ENCODE measurements at regions not wholly inside any gene's neighbourhood (a gene's known extent, or its start where the extent isn't known, plus 50 kb on each side); places are given as distances from the start of the nearest gene placed in this dataset.

DNA sequence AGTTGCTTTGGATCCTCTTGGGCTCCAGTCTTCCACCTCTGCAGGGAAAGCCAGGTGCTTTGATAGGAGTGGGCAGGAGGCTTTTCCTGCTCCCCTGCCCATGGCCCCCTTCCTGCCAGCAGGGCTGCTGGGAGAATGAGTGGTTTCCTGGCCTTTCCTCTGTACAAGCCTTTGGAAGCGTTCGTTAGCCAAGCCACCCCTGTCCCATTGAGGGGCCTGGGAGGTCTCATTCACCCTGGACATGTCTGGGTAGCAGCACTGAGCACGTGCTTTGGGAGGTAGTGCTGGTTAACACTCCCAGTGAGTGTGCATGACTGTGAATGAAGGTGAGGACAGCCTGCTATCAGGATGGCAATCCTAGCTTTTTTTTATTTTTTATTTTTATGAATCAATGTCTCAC lies 118.5 kb upstream of the CACNA1E start:
- Histone ChIP-seq H3K27ac (ENCODE audit: extremely low read length, insufficient read depth, low read length) (no peak overlapping the region), H3K9ac (ENCODE audit: insufficient read depth, low read depth, low read length) (no peak overlapping the region), H3K4me3 (replicated peaks in 1 of 3; ENCODE audit: insufficient read depth in 1 of 3, low read depth in 2 of 3, low read length in 3 of 3) (no peak overlapping the region), H3K9me3 (ENCODE audit: low read length) (no peaks in the 10 kb centered on the region), H3K79me2 (ENCODE audit: insufficient read depth, low read length) (no peaks in the 10 kb centered on the region), H3K27me3 (ENCODE audit: control insufficient read depth in 1 of 2, insufficient read depth in 2 of 2, low read length in 2 of 2) (peaks cover 1 to 9% of the 10 kb centered on the region in 2 experiments; a peak in 2 of 5 replicates), H3K4me2 (ENCODE audit: low read depth, low read length) (no peak overlapping the region), H3K36me3 (replicated peaks in 1 of 2; ENCODE audit: control insufficient read depth in 1 of 2, insufficient read depth in 2 of 2, low read length in 2 of 2) (no peaks in the 10 kb centered on the region), H3K4me1 (ENCODE audit: insufficient read depth, low read length) (no peaks in the 10 kb centered on the region), H4K20me1 (ENCODE audit: insufficient read depth, low read length) (no peaks in the 10 kb centered on the region), H2AFZ (ENCODE audit: low read length) (no peak overlapping the region)
- intact Hi-C loops (cut with micrococcal nuclease; ENCODE audit: unreplicated experiment) (no loop called here), in situ Hi-C loops (cut with HindIII; ENCODE audit: extremely low pct_ligation_motif_present, low pct_unique_long_range_greater_than_20kb) (no loop called here)
- no peak for DNase-seq (ENCODE audit: low spot score)
- TF ChIP-seq ZNF549 (CRISPR knock-in tag; IDR thresholded peaks at IDR 0.05) = no peak
- no peak for TF ChIP-seq ZBTB7A (CRISPR knock-in tag; IDR thresholded peaks at IDR 0.05)
- FAIRE-seq = no peak
- ATAC-seq = no peak
- 0% methylated on average over 1 of the region's 3 CpGs for WGBS (ENCODE audit: low lambda C conversion rate)
- BruUV-seq (replicated peaks) = no TSS peak
- POLR2A ChIA-PET = no interaction called here
- CTCF ChIA-PET (ENCODE audit: low intra/inter-chr PET ratio, low total read pairs) = no interaction called here

DNA sequence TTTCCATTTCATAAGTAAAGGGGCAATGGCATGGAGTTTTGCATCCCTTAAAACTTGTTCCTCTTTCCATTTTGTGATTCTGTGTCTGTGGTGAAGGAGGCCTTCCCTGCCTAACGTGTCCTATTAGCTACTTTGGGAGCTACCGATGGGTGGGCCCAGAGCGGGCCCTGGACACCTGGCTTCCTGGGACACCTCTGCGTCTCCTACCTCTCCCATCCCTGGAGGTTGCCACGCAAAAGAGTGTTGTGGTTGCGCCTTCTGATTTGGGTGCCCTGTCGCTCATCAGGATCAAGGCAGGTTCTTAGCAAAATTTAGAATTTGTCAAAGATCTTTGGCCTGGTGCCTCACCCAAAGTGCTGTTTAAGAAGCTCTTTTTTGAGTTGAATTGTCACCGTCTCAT lies 116.4 kb upstream of the CACNA1E start:
- in situ Hi-C loops (cut with HindIII; ENCODE audit: extremely low pct_ligation_motif_present, low pct_unique_long_range_greater_than_20kb) (no loop called here), intact Hi-C loops (cut with micrococcal nuclease; ENCODE audit: unreplicated experiment) (no loop called here)
- peaks cover 1 to 7% of the 10 kb centered on the region in 2 experiments; a peak in 1 of 5 replicates for H3K27me3 ChIP-seq (ENCODE audit: control insufficient read depth in 1 of 2, insufficient read depth in 2 of 2, low read length in 2 of 2)
- H3K4me3 ChIP-seq (replicated peaks in 1 of 3; ENCODE audit: insufficient read depth in 1 of 3, low read depth in 2 of 3, low read length in 3 of 3) = no peak overlapping the region
- no peaks in the 10 kb centered on the region for H3K36me3 ChIP-seq (replicated peaks in 1 of 2; ENCODE audit: control insufficient read depth in 1 of 2, insufficient read depth in 2 of 2, low read length in 2 of 2)
- no peaks in the 10 kb centered on the region for H3K9me3 ChIP-seq (ENCODE audit: low read length)
- H3K79me2 ChIP-seq (ENCODE audit: insufficient read depth, low read length) = no peaks in the 10 kb centered on the region
- DNase-seq (ENCODE audit: low spot score) (no peak), ATAC-seq (no peak), FAIRE-seq (no peak)
- H3K9ac ChIP-seq (ENCODE audit: insufficient read depth, low read depth, low read length) = no peak overlapping the region
- no peak overlapping the region for H2AFZ ChIP-seq (ENCODE audit: low read length)
- ChIA-PET CTCF (ENCODE audit: low intra/inter-chr PET ratio, low total read pairs) (no interaction called here), POLR2A (no interaction called here)
- WGBS (ENCODE audit: low lambda C conversion rate) = 24% methylated on average over 6 of the region's 8 CpGs
- no TSS peak for BruUV-seq (replicated peaks)
- no peaks in the 10 kb centered on the region for H3K4me1 ChIP-seq (ENCODE audit: insufficient read depth, low read length)
- no peak overlapping the region for H3K4me2 ChIP-seq (ENCODE audit: low read depth, low read length)
- no peak overlapping the region for H3K27ac ChIP-seq (ENCODE audit: extremely low read length, insufficient read depth, low read length)
- H4K20me1 ChIP-seq (ENCODE audit: insufficient read depth, low read length) = no peaks in the 10 kb centered on the region
- TF ChIP-seq ARID2 (CRISPR knock-in tag; IDR thresholded peaks at IDR 0.05; ENCODE audit: borderline replicate concordance) (no peak), ZNF180 (CRISPR knock-in tag; IDR thresholded peaks at IDR 0.05; ENCODE audit: borderline replicate concordance, low read depth) (no peak), HIC2 (CRISPR knock-in tag; IDR thresholded peaks at IDR 0.05; ENCODE audit: low read depth) (no peak), HOXA3 (CRISPR knock-in tag; IDR thresholded peaks at IDR 0.05) (no peak), SKI (IDR thresholded peaks at IDR 0.05; ENCODE audit: partially characterized antibody) (no peak), NCOA2 (CRISPR knock-in tag; IDR thresholded peaks at IDR 0.05) (no peak), NAIF1 (CRISPR knock-in tag; IDR thresholded peaks at IDR 0.05; ENCODE audit: borderline replicate concordance) (no peak), HOXD1 (CRISPR knock-in tag; IDR thresholded peaks at IDR 0.05) (no peak), ZNF597 (CRISPR knock-in tag; IDR thresholded peaks at IDR 0.05) (no peak)
- TF ChIP-seq, protein P1, sequence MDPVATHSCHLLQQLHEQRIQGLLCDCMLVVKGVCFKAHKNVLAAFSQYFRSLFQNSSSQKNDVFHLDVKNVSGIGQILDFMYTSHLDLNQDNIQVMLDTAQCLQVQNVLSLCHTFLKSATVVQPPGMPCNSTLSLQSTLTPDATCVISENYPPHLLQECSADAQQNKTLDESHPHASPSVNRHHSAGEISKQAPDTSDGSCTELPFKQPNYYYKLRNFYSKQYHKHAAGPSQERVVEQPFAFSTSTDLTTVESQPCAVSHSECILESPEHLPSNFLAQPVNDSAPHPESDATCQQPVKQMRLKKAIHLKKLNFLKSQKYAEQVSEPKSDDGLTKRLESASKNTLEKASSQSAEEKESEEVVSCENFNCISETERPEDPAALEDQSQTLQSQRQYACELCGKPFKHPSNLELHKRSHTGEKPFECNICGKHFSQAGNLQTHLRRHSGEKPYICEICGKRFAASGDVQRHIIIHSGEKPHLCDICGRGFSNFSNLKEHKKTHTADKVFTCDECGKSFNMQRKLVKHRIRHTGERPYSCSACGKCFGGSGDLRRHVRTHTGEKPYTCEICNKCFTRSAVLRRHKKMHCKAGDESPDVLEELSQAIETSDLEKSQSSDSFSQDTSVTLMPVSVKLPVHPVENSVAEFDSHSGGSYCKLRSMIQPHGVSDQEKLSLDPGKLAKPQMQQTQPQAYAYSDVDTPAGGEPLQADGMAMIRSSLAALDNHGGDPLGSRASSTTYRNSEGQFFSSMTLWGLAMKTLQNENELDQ (CRISPR knock-in tag; IDR thresholded peaks at IDR 0.05; ENCODE audit: borderline replicate concordance) = no peak
- TF ChIP-seq, protein P2, sequence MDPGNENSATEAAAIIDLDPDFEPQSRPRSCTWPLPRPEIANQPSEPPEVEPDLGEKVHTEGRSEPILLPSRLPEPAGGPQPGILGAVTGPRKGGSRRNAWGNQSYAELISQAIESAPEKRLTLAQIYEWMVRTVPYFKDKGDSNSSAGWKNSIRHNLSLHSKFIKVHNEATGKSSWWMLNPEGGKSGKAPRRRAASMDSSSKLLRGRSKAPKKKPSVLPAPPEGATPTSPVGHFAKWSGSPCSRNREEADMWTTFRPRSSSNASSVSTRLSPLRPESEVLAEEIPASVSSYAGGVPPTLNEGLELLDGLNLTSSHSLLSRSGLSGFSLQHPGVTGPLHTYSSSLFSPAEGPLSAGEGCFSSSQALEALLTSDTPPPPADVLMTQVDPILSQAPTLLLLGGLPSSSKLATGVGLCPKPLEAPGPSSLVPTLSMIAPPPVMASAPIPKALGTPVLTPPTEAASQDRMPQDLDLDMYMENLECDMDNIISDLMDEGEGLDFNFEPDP (CRISPR knock-in tag; conservative IDR thresholded peaks at IDR 0.05) = no peak
